Keratinocyte (primary cell): ENCODE measurements at regions not wholly inside any gene's neighbourhood (a gene's known extent, or its start where the extent isn't known, plus 50 kb on each side); places are given as distances from the start of the nearest gene placed in this dataset.

Source experiments
- CTCF ChIP-seq, 3 experiments: IDR thresholded peaks in 1 of 3; conservative IDR thresholded peaks in 1 of 3; optimal IDR thresholded peaks in 1 of 3; 2 replicates in 2 of 3; 3 replicates in 1 of 3; pipeline versions ENCODE3 to v1.5.1; 2011; ENCODE audit warnings: low read length in 3 of 3, mild to moderate bottlenecking in 3 of 3, moderate library complexity in 2 of 3, control low read depth in 1 of 3, inconsistent platforms in 1 of 3; ENCODE audit not compliant: insufficient read depth in 2 of 3; ENCODE audit errors: extremely low read depth in 1 of 3
- EZH2 ChIP-seq: IDR thresholded peaks from one replicate; pipeline ENCODE4 v1.6.1; 2012; ENCODE audit warnings: inconsistent platforms, mild to moderate bottlenecking, low read length, moderate library complexity

GRCh38 chr2:2524348-2524941, 193.4 kb upstream of the MYT1L start:
- TF ChIP-seq CTCF (optimal IDR thresholded peaks at IDR 0.05 in 1 of 3, IDR thresholded peaks at IDR 0.05 in 1 of 3, conservative IDR thresholded peaks at IDR 0.05 in 1 of 3; ENCODE audit: extremely low read depth in 1 of 3, insufficient read depth in 2 of 3, low read length in 3 of 3) (no peak), EZH2 (no peak)
